ENCODE measurements at regions not wholly inside any gene's neighbourhood (a gene's known extent, or its start where the extent isn't known, plus 50 kb on each side); places are given as distances from the start of the nearest gene placed in this dataset.

GRCh38 chr6:85169189-85169588 is 280.7 kb upstream of the NT5E start:
- ATAC-seq (no peak), DNase-seq (ENCODE audit: low read depth, low spot score) (no peak)
- CTCF ChIA-PET, result no interaction called here
- H3K36me3 ChIP-seq (ENCODE audit: control insufficient read depth, insufficient read depth, low read length), result no peaks in the 10 kb centered on the region; the same call in 1 of the 2 replicates
- H3K9me3 ChIP-seq (ENCODE audit: control insufficient read depth, insufficient read depth, low read depth, low read length), result no peaks in the 10 kb centered on the region
- H3K27me3 ChIP-seq (ENCODE audit: control insufficient read depth, insufficient read depth, low read length), result no peaks in the 10 kb centered on the region
- intact Hi-C loops (cut with micrococcal nuclease; ENCODE audit: unreplicated experiment), result no loop called here
- H3K4me3 ChIP-seq (ENCODE audit: low read depth in 2 of 2, low read length in 2 of 2), result no peak overlapping the region
- POLR2A ChIA-PET, result no interaction called here
- H3K27ac ChIP-seq (ENCODE audit: low read length), result no peak overlapping the region
- TF ChIP-seq SIN3A (IDR thresholded peaks at IDR 0.05; ENCODE audit: borderline replicate concordance, insufficient read depth, low read depth, low read length) (no peak), POLR2AphosphoS5 (IDR thresholded peaks at IDR 0.05; ENCODE audit: low read depth, low read length) (no peak), TCF7L2 (IDR thresholded peaks at IDR 0.05; ENCODE audit: low read depth, low read length) (no peak)
- TF ChIP-seq, protein P1, sequence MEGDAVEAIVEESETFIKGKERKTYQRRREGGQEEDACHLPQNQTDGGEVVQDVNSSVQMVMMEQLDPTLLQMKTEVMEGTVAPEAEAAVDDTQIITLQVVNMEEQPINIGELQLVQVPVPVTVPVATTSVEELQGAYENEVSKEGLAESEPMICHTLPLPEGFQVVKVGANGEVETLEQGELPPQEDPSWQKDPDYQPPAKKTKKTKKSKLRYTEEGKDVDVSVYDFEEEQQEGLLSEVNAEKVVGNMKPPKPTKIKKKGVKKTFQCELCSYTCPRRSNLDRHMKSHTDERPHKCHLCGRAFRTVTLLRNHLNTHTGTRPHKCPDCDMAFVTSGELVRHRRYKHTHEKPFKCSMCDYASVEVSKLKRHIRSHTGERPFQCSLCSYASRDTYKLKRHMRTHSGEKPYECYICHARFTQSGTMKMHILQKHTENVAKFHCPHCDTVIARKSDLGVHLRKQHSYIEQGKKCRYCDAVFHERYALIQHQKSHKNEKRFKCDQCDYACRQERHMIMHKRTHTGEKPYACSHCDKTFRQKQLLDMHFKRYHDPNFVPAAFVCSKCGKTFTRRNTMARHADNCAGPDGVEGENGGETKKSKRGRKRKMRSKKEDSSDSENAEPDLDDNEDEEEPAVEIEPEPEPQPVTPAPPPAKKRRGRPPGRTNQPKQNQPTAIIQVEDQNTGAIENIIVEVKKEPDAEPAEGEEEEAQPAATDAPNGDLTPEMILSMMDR (IDR thresholded peaks at IDR 0.05), result no peak
- TF ChIP-seq, protein P2, sequence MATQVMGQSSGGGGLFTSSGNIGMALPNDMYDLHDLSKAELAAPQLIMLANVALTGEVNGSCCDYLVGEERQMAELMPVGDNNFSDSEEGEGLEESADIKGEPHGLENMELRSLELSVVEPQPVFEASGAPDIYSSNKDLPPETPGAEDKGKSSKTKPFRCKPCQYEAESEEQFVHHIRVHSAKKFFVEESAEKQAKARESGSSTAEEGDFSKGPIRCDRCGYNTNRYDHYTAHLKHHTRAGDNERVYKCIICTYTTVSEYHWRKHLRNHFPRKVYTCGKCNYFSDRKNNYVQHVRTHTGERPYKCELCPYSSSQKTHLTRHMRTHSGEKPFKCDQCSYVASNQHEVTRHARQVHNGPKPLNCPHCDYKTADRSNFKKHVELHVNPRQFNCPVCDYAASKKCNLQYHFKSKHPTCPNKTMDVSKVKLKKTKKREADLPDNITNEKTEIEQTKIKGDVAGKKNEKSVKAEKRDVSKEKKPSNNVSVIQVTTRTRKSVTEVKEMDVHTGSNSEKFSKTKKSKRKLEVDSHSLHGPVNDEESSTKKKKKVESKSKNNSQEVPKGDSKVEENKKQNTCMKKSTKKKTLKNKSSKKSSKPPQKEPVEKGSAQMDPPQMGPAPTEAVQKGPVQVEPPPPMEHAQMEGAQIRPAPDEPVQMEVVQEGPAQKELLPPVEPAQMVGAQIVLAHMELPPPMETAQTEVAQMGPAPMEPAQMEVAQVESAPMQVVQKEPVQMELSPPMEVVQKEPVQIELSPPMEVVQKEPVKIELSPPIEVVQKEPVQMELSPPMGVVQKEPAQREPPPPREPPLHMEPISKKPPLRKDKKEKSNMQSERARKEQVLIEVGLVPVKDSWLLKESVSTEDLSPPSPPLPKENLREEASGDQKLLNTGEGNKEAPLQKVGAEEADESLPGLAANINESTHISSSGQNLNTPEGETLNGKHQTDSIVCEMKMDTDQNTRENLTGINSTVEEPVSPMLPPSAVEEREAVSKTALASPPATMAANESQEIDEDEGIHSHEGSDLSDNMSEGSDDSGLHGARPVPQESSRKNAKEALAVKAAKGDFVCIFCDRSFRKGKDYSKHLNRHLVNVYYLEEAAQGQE (IDR thresholded peaks at IDR 0.05; ENCODE audit: insufficient read depth in 1 of 2, low read depth in 2 of 2, low read length in 1 of 2), result no peak
- in situ Hi-C loops (cut with HindIII; ENCODE audit: low pct_unique_long_range_greater_than_20kb, low sequenced_read_pairs), result no loop called here
- no peaks in the 10 kb centered on the region for H3K4me1 ChIP-seq (ENCODE audit: control insufficient read depth, insufficient read depth, low read length)
- no TSS peak for BruUV-seq (replicated peaks)

GRCh38 chr6:85168146-85168545 is 281.7 kb upstream of the NT5E start:
- Histone ChIP-seq H3K4me1 (ENCODE audit: control insufficient read depth, insufficient read depth, low read length) (no peaks in the 10 kb centered on the region), H3K27ac (ENCODE audit: low read length) (no peak overlapping the region), H3K9me3 (ENCODE audit: control insufficient read depth, insufficient read depth, low read depth, low read length) (no peaks in the 10 kb centered on the region), H3K4me3 (ENCODE audit: low read depth in 2 of 2, low read length in 2 of 2) (no peak overlapping the region), H3K27me3 (ENCODE audit: control insufficient read depth, insufficient read depth, low read length) (no peaks in the 10 kb centered on the region), H3K36me3 (ENCODE audit: control insufficient read depth, insufficient read depth, low read length) (no peaks in the 10 kb centered on the region; the same call in 1 of the 2 replicates)
- BruUV-seq (replicated peaks), result no TSS peak
- in situ Hi-C loops (cut with HindIII; ENCODE audit: low pct_unique_long_range_greater_than_20kb, low sequenced_read_pairs) (no loop called here), intact Hi-C loops (cut with micrococcal nuclease; ENCODE audit: unreplicated experiment) (no loop called here)
- ATAC-seq (no peak), DNase-seq (ENCODE audit: low read depth, low spot score) (no peak)
- TF ChIP-seq SIN3A (IDR thresholded peaks at IDR 0.05; ENCODE audit: borderline replicate concordance, insufficient read depth, low read depth, low read length) (no peak), TCF7L2 (IDR thresholded peaks at IDR 0.05; ENCODE audit: low read depth, low read length) (no peak), POLR2AphosphoS5 (IDR thresholded peaks at IDR 0.05; ENCODE audit: low read depth, low read length) (no peak)
- TF ChIP-seq, protein P1 (IDR thresholded peaks at IDR 0.05), result no peak
- TF ChIP-seq, protein P2 (IDR thresholded peaks at IDR 0.05; ENCODE audit: insufficient read depth in 1 of 2, low read depth in 2 of 2, low read length in 1 of 2), result no peak
- ChIA-PET CTCF (no interaction called here), POLR2A (no interaction called here)
